GM18858 (cell line): ENCODE measurements at regions not wholly inside any gene's neighbourhood (a gene's known extent, or its start where the extent isn't known, plus 50 kb on each side); places are given as distances from the start of the nearest gene placed in this dataset.

ENCODE experiments used
- ATAC-seq: cut with Tn5 transposase; IDR thresholded peaks from one replicate; pipeline ENCODE4 v1.9.1; 2021; ENCODE audit not compliant: unreplicated experiment

DNA sequence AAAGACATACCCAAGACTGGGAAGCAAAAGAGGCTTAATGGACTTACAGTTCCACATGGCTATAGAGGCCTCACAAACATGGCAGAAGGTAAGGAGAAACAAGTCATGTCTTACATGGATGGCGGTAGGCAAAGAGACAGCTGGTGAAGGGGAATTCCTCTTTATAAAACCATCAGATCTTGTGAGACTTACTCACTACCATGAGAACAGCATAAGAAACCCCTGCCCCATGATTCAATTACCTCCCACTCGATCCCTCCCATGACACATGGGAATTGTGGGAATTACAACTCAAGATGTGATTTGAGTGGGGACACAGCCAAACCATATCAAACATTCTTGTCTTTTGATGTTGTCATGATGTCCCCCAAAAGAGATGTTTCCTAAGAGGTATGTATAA lies 103.3 kb downstream of the DUSP10 start:
- ATAC-seq, result no peak

DNA sequence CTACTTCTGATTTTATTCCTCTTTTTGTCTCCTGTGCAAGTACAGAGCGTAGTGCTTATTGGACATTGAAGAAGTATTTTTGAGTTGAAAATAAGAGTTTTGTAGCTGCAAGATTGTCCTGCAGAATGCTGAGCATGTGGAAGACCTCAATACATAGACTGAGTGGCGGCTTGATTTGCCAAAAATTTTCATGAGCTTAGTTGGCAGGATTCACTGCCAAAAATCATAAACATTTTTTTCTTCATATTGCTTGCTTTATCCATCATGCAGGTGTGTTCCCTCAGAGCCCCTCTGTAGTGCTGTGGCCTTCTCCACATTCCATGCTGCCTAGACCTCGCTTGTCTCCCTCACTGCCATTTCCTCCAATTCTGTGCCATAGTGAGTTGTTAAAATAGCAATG lies 100.1 kb downstream of the DUSP10 start:
- ATAC-seq, result no peak

DNA sequence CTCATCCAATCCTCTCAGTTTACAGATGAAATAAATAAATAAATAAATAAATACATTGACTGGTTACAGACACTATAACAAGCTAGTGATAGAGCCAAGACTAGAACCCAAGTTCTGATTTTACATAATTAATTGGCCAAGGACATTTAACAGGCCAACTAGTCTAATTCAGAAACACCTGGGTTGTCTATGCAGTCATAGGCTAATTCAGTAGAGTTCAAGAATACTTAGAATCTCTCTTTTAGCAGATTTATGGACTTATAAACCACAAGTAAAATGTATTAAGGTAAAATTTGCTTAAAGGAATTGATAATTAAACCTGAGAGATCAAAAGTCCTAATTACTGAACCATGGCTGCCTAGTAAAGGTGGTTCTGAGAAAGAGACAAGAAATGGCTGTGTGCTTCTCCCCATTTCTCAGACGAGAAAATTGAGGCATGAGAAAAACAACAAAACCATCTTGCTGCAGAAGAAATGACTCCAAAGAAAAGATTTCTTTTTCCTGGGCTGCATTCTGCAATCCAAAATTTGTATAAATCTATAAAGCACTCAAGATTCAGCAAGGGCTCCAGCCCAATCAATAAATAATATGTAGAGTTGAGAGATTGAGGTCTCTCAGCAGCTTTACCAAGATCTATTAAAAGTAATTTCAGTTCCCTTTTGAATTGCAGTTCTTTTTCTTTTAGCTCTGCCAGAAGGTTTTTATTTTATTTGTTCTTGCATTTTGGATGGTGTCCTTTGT lies 98.3 kb downstream of the DUSP10 start:
- ATAC-seq, result peak; percentile 61

DNA sequence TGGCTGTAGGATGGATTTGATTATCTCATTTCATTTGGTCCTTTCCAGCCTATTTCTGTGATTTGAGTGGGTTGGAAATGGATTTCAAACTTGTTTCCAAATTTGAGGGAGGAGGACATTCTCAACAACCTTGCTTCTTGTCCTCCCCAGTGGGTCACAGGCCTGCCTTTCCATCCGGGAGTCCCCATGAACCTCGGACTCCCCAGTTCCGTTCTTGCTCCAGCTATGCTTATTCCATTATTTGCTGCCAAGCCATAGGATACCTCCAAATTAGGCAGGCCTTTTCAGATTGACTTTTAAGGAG lies 97.8 kb downstream of the DUSP10 start:
- ATAC-seq, result peak; percentile 8

DNA sequence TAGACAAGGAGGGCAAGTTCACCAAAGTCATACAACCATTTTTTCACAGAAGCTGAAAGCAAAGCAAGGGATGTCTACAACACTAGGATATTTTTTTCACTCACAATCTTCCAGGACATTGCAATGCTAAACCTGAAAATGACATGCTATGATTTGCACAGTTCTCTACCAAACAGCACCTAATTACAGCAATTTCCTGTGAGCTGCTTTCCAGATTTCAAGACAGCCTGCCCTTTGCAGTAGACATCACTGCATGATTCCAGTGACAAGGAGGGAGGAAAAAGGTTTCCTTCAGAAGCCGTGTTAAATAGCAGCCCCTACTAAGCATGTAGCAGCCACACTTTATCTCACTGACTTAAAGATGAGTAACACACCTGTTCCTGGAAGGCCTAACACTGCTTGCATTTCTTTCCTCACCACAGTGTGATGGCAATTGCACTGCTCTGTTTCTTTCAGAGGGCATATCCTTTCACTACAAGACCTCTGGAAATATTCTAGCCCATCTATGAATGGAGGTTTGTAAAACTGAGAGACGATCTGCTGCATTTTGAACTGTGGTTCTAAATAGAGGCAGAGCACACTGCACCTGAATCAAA lies 97.1 kb downstream of the DUSP10 start:
- peak; percentile 21 for ATAC-seq

DNA sequence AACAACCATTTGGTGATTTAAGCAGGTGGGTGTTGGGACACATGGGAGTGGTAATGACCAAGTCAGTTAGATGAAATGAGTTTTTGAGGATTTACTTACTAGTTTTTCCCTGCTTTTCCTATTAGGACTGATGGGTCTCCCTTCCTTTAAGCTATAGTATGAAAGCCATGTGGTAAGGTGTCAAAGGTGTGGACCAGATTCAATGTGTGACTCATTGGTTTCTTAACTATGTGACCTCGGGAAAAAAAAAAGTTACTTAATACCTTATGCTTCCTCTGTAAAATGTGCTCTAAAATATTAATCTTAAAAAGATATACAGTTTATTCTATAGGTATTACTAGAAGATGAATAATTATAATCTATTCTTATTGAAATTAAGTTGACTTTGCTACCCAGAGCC lies 93.7 kb downstream of the DUSP10 start:
- no peak for ATAC-seq
